ENCODE measurements at regions not wholly inside any gene's neighbourhood (a gene's known extent, or its start where the extent isn't known, plus 50 kb on each side); places are given as distances from the start of the nearest gene placed in this dataset.

DNA sequence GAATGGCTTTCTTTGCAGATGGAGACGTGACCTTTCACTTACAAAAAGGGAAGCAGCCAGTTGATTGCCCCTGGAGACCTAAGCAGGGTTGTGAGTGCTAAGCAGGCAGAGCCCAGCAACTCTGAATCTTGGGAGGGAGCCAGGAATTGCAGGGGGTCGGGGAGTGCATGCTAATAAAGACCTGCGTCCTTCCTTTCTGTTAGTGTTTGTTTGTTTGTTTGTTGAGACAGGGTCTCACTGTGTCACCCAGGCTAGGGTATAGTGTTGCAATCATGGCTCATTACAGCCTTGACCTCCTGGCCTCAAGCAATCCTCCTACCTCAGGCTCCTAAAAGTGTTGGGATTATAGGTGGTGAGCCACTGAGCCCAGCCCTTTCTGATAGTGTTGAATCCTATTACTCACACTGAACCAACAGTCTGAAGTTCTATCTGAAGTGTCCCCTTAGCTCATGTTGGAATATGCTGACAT lies 137.4 kb downstream of the CEP135 start:
- DNase-seq (ENCODE audit: low spot score) = no peak

GRCh38 chr4:56085275-56085674 lies 136.5 kb downstream of the CEP135 start:
- no peak for DNase-seq (ENCODE audit: low spot score)

- no peak for DNase-seq (ENCODE audit: low spot score)
Measured at GRCh38 chr4:56084851-56085250, 136.1 kb downstream of the CEP135 start.

All from A172 (cell line).